IPS-NIHi7 (cell line): ENCODE measurements at regions not wholly inside any gene's neighbourhood (a gene's known extent, or its start where the extent isn't known, plus 50 kb on each side); places are given as distances from the start of the nearest gene placed in this dataset.
"Not testable (repeated sequence)": the region's sequence is repeated elsewhere in the genome, so short reads cannot be mapped to it uniquely, and the experiment has no call there.

ENCODE experiments used
- DNase-seq: peaks from one replicate; pipeline ENCODE4 v3.0.0; 2012; ENCODE audit warnings: mixed read lengths; ENCODE audit errors: extremely low spot score

GRCh38 chr6:82118150-82118562 is 129.4 kb downstream of the IBTK start:
- DNase-seq = no peak

GRCh38 chr6:82114748-82115147 is 132.8 kb downstream of the IBTK start:
- no peak for DNase-seq

GRCh38 chr6:82113231-82113630 is 134.3 kb downstream of the IBTK start:
- DNase-seq = no peak

GRCh38 chr6:82111818-82112217 is 135.7 kb downstream of the IBTK start:
- no peak for DNase-seq

GRCh38 chr6:82111114-82111513 is 136.4 kb downstream of the IBTK start:
- no peak for DNase-seq

GRCh38 chr6:82103171-82103570 is 144.4 kb downstream of the IBTK start:
- not testable (repeated sequence) for DNase-seq

- DNase-seq = not testable (repeated sequence)
These were observed 146.0 kb downstream of the IBTK start for GRCh38 chr6:82101374-82102114.

- not testable (repeated sequence) for DNase-seq
These were observed 146.8 kb downstream of the IBTK start for GRCh38 chr6:82100763-82101162.

- no peak for DNase-seq
These were observed 149.9 kb downstream of the IBTK start for GRCh38 chr6:82097676-82098075.

- no peak for DNase-seq
These were observed 152.5 kb downstream of the IBTK start for GRCh38 chr6:82095091-82095490.

GRCh38 chr6:82094166-82094806 is 153.3 kb downstream of the IBTK start:
- no peak for DNase-seq

GRCh38 chr6:82088978-82089771 is 158.4 kb downstream of the IBTK start:
- DNase-seq = no peak

- DNase-seq = no peak
These were observed 160.6 kb downstream of the IBTK start for GRCh38 chr6:82086944-82087343.

GRCh38 chr6:82085701-82086100 is 161.8 kb downstream of the IBTK start:
- DNase-seq = peak; percentile 46

GRCh38 chr6:82084324-82084920 is 163.1 kb downstream of the IBTK start:
- no peak for DNase-seq

- no peak for DNase-seq
These were observed 163.9 kb downstream of the IBTK start for GRCh38 chr6:82083646-82084045.

- no peak for DNase-seq
These were observed 166.8 kb downstream of the IBTK start for GRCh38 chr6:82080767-82081166.

- DNase-seq = no peak
These were observed 169.1 kb downstream of the IBTK start for GRCh38 chr6:82078286-82078908.

GRCh38 chr6:82076916-82077315 is 170.6 kb downstream of the IBTK start:
- DNase-seq = no peak

GRCh38 chr6:82074556-82074955 is 173.0 kb downstream of the IBTK start:
- DNase-seq = no peak

GRCh38 chr6:82073484-82073883 is 174.1 kb downstream of the IBTK start:
- no peak for DNase-seq

- DNase-seq = no peak
These were observed 174.8 kb downstream of the IBTK start for GRCh38 chr6:82072751-82073150.
